Body of pancreas (tissue), 4 donors: ENCODE measurements at regions not wholly inside any gene's neighbourhood (a gene's known extent, or its start where the extent isn't known, plus 50 kb on each side); places are given as distances from the start of the nearest gene placed in this dataset.
"Not testable (repeated sequence)": the region's sequence is repeated elsewhere in the genome, so short reads cannot be mapped to it uniquely, and the experiment has no call there.

Experiments used
- ATAC-seq: fragments of 150-250 bp; one replicate; pipeline ENCODE4 v1.9.1; 2016
- DNase-seq, 4 donors: peaks; one replicate each; pipeline ENCODE4 v3.0.0-alpha.2; 2019
- H3K27ac ChIP-seq, 4 donors: fragments of 200-600 bp; sonication (generic); 1 replicate in 3 of 4; 2 replicates in 1 of 4; pipeline versions ENCODE4 v1.5.1 to v1.6.1; 2016 to 2019; ENCODE audit warnings: mild to moderate bottlenecking in 1 of 4, mixed read lengths in 1 of 4, moderate library complexity in 1 of 4
- H3K27me3 ChIP-seq, 2 donors: fragments of 200-600 bp; sonication (generic); one replicate each; pipeline ENCODE4 v1.6.0; 2016; ENCODE audit warnings: mild to moderate bottlenecking in 1 of 2
- H3K36me3 ChIP-seq, 2 donors: fragments of 200-600 bp; sonication (generic); replicated peaks in 1 of 2; 2 replicates each; pipeline ENCODE4 v1.5.1; 2016; ENCODE audit warnings: low read depth in 2 of 2; ENCODE audit not compliant: insufficient read depth in 1 of 2
- H3K4me1 ChIP-seq: fragments of 200-600 bp; sonication (generic); one replicate; pipeline ENCODE4 v1.6.0; 2016
- H3K4me3 ChIP-seq, 2 donors: fragments of 200-600 bp; sonication (generic); 1 replicate in 1 of 2; 2 replicates in 1 of 2; pipeline ENCODE4 v1.5.1; 2016 to 2019
- H3K9me3 ChIP-seq, 3 donors: fragments of 200-600 bp; sonication (generic); 1 replicate in 2 of 3; 2 replicates in 1 of 3; pipeline ENCODE4 v1.5.1; 2016
- POLR2A ChIP-seq, 3 donors: fragments of 450-650 bp; IDR thresholded peaks; one replicate each; pipeline ENCODE4 v1.6.1; 2016; ENCODE audit warnings: antibody characterized with exemption in 3 of 3, mild to moderate bottlenecking in 2 of 3
- WGBS, 2 donors: methylation state at CpG; one replicate each; pipeline ENCODE4 v1.1.5; 2017; 5-methylcytosine and 5-hydroxymethylcytosine counted together
- intact Hi-C: fragments of 100-400 bp; cut with DNase I; formaldehyde crosslinking; loops from one replicate; pipeline ENCODE4 v1.15.1; 2023
- TF ChIP-seq, protein P1 (sequence below), 7 experiments: fragments of 450-650 bp in 4 of 7; fragments of 200-600 bp in 3 of 7; sonication (generic) in 3 of 7; IDR thresholded peaks; one replicate each; pipeline ENCODE4 v1.5.1; 2016 to 2019; ENCODE audit warnings: antibody characterized with exemption in 7 of 7

- TF ChIP-seq, protein P1, sequence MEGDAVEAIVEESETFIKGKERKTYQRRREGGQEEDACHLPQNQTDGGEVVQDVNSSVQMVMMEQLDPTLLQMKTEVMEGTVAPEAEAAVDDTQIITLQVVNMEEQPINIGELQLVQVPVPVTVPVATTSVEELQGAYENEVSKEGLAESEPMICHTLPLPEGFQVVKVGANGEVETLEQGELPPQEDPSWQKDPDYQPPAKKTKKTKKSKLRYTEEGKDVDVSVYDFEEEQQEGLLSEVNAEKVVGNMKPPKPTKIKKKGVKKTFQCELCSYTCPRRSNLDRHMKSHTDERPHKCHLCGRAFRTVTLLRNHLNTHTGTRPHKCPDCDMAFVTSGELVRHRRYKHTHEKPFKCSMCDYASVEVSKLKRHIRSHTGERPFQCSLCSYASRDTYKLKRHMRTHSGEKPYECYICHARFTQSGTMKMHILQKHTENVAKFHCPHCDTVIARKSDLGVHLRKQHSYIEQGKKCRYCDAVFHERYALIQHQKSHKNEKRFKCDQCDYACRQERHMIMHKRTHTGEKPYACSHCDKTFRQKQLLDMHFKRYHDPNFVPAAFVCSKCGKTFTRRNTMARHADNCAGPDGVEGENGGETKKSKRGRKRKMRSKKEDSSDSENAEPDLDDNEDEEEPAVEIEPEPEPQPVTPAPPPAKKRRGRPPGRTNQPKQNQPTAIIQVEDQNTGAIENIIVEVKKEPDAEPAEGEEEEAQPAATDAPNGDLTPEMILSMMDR (IDR thresholded peaks at IDR 0.05), result peak in 3 of 7 experiments; percentile 10 to 23 (median 12)
- TF ChIP-seq POLR2A (IDR thresholded peaks at IDR 0.05), result no peak
- no peaks in the 10 kb centered on the region for H3K27me3 ChIP-seq
- DNase-seq (peak in 3 of 4 donors; percentile 17 to 60 (median 18)), ATAC-seq (peak; percentile 56)
- no peaks in the 10 kb centered on the region for H3K36me3 ChIP-seq
- 40 to 44% methylated on average over 13 of the region's 13 CpGs for WGBS, 2 donors
- H3K4me1 ChIP-seq, result peaks cover 18% of the 10 kb centered on the region
- no peak overlapping the region for H3K4me3 ChIP-seq
- H3K27ac ChIP-seq, result peak overlapping the region in 2 of 4 donors; percentile 36 to 56
- intact Hi-C loops, result loop anchor here (5.0 kb wide), 1 partner anchor 418 kb away; no protein-coding TSS in a partner anchor
- H3K9me3 ChIP-seq, result no peaks in the 10 kb centered on the region
These were observed 126.0 kb upstream of the ATF7IP start for GRCh38 chr12:14239350-14239934.

DNA sequence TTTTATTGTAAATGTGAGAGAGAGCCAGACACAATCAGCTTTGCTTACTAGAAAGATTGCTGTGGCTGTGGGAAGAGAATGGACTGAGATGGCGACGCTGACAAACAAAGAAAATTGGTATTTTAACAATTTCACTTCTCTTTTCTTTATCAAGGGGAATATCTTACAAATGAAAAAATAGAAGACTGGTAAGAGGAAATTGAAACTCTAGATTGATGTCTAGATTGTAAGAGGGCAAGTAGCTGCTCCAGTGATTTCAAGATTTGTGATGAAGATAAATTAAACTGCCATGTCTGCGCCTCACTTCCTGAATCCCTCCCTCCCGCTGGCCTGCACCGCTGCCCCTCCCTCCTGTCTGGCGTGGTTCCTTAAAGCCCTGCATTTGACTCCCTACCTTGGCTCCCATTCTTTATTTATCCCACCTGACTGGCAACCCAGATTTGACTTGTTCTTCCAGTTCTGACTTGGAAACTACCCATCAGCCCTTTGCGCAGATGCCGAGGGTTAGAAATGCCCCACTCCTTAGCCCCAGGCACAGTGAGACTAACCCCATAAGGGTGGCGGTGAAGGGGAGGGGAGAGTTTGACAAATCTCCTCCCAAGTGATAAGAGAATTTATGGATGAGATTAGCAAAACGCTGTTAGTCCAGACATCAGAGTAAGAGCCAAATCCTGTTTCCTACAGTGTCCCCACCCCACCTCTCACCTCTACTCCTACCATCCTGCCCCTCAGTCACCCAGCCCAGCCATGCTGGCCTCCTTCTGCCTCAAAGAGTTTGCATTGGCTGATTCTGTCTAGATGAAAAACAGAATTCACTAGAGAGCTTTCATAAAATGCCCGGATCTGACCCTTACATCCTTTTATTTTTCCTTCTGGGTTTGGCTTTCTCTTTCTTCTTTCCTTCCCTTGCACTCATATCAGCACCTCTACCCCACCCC lies 125.3 kb upstream of the ATF7IP start:
- DNase-seq (peak in 3 of 4 donors; percentile 28 to 52 (median 40)), ATAC-seq (peak; percentile 62)
- Histone ChIP-seq H3K36me3 (no peaks in the 10 kb centered on the region), H3K27ac (peak overlapping the region in 2 of 4 donors; percentile 36 to 56), H3K4me1 (peaks cover 18% of the 10 kb centered on the region), H3K27me3 (no peaks in the 10 kb centered on the region), H3K4me3 (no peak overlapping the region), H3K9me3 (no peaks in the 10 kb centered on the region)
- TF ChIP-seq, protein P1 (IDR thresholded peaks at IDR 0.05), result no peak
- no peak for TF ChIP-seq POLR2A (IDR thresholded peaks at IDR 0.05)
- intact Hi-C loops, result loop anchor here (5.0 kb wide), 1 partner anchor 417 kb away; no protein-coding TSS in a partner anchor
- WGBS, 2 donors, result 30% methylated on average over 11 of the region's 11 CpGs

DNA sequence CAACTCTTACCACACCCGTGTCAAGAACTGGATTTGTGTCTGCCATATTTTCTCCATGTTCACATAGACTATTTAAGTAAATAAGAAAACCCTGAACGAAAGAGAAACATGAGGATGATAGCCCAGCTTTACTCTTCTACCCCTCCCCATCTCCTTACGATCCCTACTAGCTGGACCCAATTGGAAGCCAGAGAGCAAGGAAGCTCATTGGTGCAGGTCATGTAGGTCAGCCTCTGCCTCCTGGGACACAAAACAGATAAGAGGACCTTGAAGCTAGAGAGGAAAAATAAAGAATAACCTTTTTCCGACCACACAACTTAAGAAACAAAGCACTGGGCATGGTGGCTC lies 124.6 kb upstream of the ATF7IP start:
- no peak overlapping the region for H3K4me3 ChIP-seq
- no peak for TF ChIP-seq POLR2A (IDR thresholded peaks at IDR 0.05)
- TF ChIP-seq, protein P1 (IDR thresholded peaks at IDR 0.05), result no peak
- WGBS, 2 donors, result 56 to 58% methylated on average over 4 of the region's 4 CpGs
- no peaks in the 10 kb centered on the region for H3K36me3 ChIP-seq
- no peak overlapping the region for H3K27ac ChIP-seq
- H3K27me3 ChIP-seq, result no peaks in the 10 kb centered on the region
- H3K4me1 ChIP-seq, result peaks cover 18% of the 10 kb centered on the region
- intact Hi-C loops, result no loop called here
- ATAC-seq (no peak), DNase-seq (no peak)
- no peaks in the 10 kb centered on the region for H3K9me3 ChIP-seq

GRCh38 chr12:14242825-14243224 lies 122.7 kb upstream of the ATF7IP start:
- H3K4me1 ChIP-seq, result peaks cover 18% of the 10 kb centered on the region
- WGBS, 2 donors, result 88% methylated on average over 6 of the region's 6 CpGs
- H3K4me3 ChIP-seq, ATAC-seq, intact Hi-C loops, H3K27me3 ChIP-seq, H3K27ac ChIP-seq, DNase-seq, H3K9me3 ChIP-seq, H3K36me3 ChIP-seq: not testable (repeated sequence)

- no peak overlapping the region for H3K4me3 ChIP-seq
These were observed 121.5 kb upstream of the ATF7IP start for GRCh38 chr12:14243941-14244340.

More at GRCh38 chr12:14243941-14244340, 121.5 kb upstream of the ATF7IP start:
- H3K9me3 ChIP-seq, result no peaks in the 10 kb centered on the region
- no peak for TF ChIP-seq POLR2A (IDR thresholded peaks at IDR 0.05)
- TF ChIP-seq, protein P1 (IDR thresholded peaks at IDR 0.05), result no peak
- intact Hi-C loops, result no loop called here
- no peaks in the 10 kb centered on the region for H3K27me3 ChIP-seq
- H3K4me1 ChIP-seq, result peaks cover 18% of the 10 kb centered on the region
- 92 to 95% methylated on average over 2 of the region's 2 CpGs for WGBS, 2 donors
- no peaks in the 10 kb centered on the region for H3K36me3 ChIP-seq
- H3K27ac ChIP-seq, result no peak overlapping the region
- DNase-seq (no peak), ATAC-seq (no peak)
